Nephron progenitor cell (in vitro differentiated cells): ENCODE measurements at regions not wholly inside any gene's neighbourhood (a gene's known extent, or its start where the extent isn't known, plus 50 kb on each side); places are given as distances from the start of the nearest gene placed in this dataset.

Experiments used
- DNase-seq: peaks from one replicate; pipeline ENCODE4 v3.0.0; 2021
- H3K27ac Mint-ChIP-seq: 2 replicates; pipeline ENCODE4 v1.8.0; 2021; ENCODE audit warnings: mild to moderate bottlenecking, moderate library complexity, mixed read lengths
- H3K27me3 Mint-ChIP-seq: 2 replicates; pipeline ENCODE4 v1.8.0; 2021; ENCODE audit warnings: mild to moderate bottlenecking, low read depth, mixed read lengths; ENCODE audit not compliant: poor library complexity
- H3K36me3 Mint-ChIP-seq: 2 replicates; pipeline ENCODE4 v1.8.0; 2021; ENCODE audit warnings: low read depth, mixed read lengths
- H3K4me1 Mint-ChIP-seq: 2 replicates; pipeline ENCODE4 v1.8.0; 2021; ENCODE audit warnings: mixed read lengths
- H3K4me3 Mint-ChIP-seq: 2 replicates; pipeline ENCODE4 v1.8.0; 2021; ENCODE audit warnings: mild to moderate bottlenecking, moderate library complexity, mixed read lengths
- H3K9me3 Mint-ChIP-seq: 2 replicates; pipeline ENCODE4 v1.8.0; 2021; ENCODE audit warnings: mild to moderate bottlenecking, moderate library complexity, mixed read lengths
- CTCF ChIP-seq: fragments of 200-600 bp; sonication (generic); IDR thresholded peaks from 2 replicates; pipeline ENCODE4 v1.5.0; 2021; ENCODE audit warnings: antibody characterized with exemption

GRCh38 chr18:79612291-79613108 is 67.1 kb upstream of the CTDP1 start:
- Mint-ChIP-seq H3K27ac (no peak overlapping the region), H3K36me3 (no peaks in the 10 kb centered on the region), H3K9me3 (no peaks in the 10 kb centered on the region), H3K4me1 (peaks cover 33% of the 10 kb centered on the region), H3K4me3 (no peak overlapping the region), H3K27me3 (no peaks in the 10 kb centered on the region)
- TF ChIP-seq CTCF: no peak
- DNase-seq: no peak

DNA sequence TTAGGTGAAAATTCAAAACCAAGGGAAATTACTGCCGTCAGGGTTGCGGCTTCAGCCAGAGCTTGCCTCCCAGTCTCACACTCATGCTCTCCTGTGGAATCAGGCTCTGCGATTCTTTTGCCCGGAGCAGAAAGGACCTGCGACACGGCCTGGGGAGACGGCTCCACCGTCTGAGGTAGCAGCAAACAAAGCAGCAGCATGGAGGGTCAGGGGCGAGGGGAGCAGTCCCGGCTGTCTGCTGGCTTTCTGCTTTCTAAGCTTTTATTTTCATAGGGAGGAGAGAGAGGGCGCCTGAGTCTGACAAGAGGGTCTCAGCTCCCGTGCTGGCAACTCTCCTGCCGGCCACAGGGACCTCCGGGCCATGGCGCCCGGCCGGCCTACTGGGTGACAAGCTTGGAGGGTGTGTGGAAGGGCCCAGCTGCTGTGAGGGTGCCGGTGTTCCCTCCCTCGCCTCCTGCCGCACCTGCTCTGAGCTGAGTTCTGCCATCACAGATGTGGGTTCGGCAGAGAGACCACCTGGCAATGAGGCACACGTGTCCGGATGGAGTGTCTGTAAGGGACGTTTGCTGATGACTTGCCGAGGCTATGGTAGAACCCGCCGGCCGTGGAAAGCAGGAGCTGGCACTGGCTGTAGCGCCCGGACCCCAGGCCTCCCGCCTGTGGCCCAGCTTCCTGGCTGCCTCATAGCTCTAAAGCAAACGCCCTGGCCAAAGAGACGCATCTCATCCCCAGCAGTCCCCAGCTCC is 66.2 kb upstream of the CTDP1 start:
- Mint-ChIP-seq H3K27me3 (peaks cover 2% of the 10 kb centered on the region), H3K36me3 (no peaks in the 10 kb centered on the region), H3K9me3 (no peaks in the 10 kb centered on the region), H3K27ac (peak overlapping the region; percentile 7), H3K4me1 (peaks cover 26% of the 10 kb centered on the region), H3K4me3 (no peak overlapping the region)
- DNase-seq: no peak
- TF ChIP-seq CTCF: no peak

GRCh38 chr18:79614211-79614955 is 65.2 kb upstream of the CTDP1 start:
- H3K4me3 Mint-ChIP-seq: no peak overlapping the region
- peak overlapping the region; percentile 7 for H3K27ac Mint-ChIP-seq
- peaks cover 16% of the 10 kb centered on the region for H3K4me1 Mint-ChIP-seq
- no peak for TF ChIP-seq CTCF
- H3K27me3 Mint-ChIP-seq: peaks cover 2% of the 10 kb centered on the region
- DNase-seq: no peak
- H3K36me3 Mint-ChIP-seq: no peaks in the 10 kb centered on the region
- no peaks in the 10 kb centered on the region for H3K9me3 Mint-ChIP-seq

DNA sequence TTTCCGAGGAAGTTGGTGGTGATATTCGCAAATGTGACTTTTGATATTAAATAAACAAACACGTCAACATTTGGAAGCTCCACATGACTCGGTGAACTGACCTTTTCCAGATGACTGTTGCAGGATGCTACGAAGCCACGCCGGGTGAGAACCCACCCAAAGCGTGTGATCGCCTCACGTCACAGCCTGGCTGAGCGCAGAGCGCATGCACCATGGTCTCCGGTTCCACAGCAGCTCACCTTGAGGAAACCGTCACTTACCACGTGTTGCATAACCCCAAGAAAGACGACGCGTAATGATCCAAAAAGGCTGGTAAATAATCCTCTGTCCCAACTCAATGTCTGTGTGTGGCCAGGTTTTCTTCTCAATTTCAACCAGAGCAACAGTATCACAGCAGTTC is 64.5 kb upstream of the CTDP1 start:
- no peak overlapping the region for H3K27ac Mint-ChIP-seq
- no peak for TF ChIP-seq CTCF

DNA sequence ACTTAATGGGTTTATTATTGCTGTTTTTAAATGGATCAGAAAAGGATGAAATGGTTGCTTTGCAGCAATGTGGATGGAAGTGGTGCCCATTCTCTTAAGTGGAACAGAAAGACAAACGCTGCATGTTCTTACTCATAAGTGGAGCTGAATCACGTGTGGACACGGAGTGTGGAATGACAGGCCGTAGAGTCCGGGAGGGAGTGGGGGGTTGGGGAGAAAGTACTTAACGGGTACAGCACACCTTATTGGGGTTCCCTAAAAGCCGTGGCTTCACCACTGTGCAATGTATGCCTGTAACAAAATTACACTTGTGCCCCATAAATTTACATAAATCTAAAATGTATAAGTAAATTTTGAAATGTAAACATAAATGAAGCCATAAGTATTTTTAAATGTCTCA is 64.0 kb upstream of the CTDP1 start:
- DNase-seq: no peak
- no peak for TF ChIP-seq CTCF
- Mint-ChIP-seq H3K36me3 (no peaks in the 10 kb centered on the region), H3K4me3 (no peak overlapping the region), H3K9me3 (no peaks in the 10 kb centered on the region), H3K27me3 (peaks cover 2% of the 10 kb centered on the region), H3K4me1 (peaks cover 11% of the 10 kb centered on the region), H3K27ac (no peak overlapping the region)

More for the DNA sequence above, 64.5 kb upstream of the CTDP1 start:
- H3K4me1 Mint-ChIP-seq: peaks cover 14% of the 10 kb centered on the region
- no peaks in the 10 kb centered on the region for H3K9me3 Mint-ChIP-seq
- H3K27me3 Mint-ChIP-seq: peaks cover 2% of the 10 kb centered on the region
- no peaks in the 10 kb centered on the region for H3K36me3 Mint-ChIP-seq
- no peak overlapping the region for H3K4me3 Mint-ChIP-seq
- DNase-seq: no peak
